ENCODE measurements at regions not wholly inside any gene's neighbourhood (a gene's known extent, or its start where the extent isn't known, plus 50 kb on each side); places are given as distances from the start of the nearest gene placed in this dataset.

DNA sequence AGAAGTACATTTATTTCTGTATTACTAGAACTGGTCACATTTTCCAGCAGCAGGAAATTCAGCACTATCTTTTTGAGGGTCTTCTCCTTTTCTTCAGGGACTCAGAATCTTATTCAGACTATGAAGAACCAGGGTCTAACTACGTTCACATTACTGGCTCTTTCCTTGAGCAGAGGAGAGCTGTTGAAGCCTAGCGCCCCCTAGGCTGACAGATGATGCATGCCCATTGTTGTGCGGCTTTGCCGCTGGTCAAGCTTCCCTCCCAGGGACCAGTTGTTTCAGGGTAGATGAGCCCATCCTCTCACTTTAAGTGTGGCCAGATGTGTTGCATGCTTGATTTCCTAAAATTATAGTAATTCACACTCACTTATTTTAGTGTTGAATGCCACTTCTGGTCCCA is 168.2 kb upstream of the PDGFD start:
- no peak for TF ChIP-seq GATA2 (IDR thresholded peaks at IDR 0.05; ENCODE audit: low read depth, low read length)
- no peak for TF ChIP-seq GATA3 (IDR thresholded peaks at IDR 0.05; ENCODE audit: low read depth, low read length)
